ENCODE measurements at regions not wholly inside any gene's neighbourhood (a gene's known extent, or its start where the extent isn't known, plus 50 kb on each side); places are given as distances from the start of the nearest gene placed in this dataset.
"Not testable (repeated sequence)": the region's sequence is repeated elsewhere in the genome, so short reads cannot be mapped to it uniquely, and the experiment has no call there.

GRCh38 chr16:58882292-58882691 lies 148.2 kb upstream of the GOT2 start:
- Histone ChIP-seq H3K27me3 (ENCODE audit: control insufficient read depth, low read length) (no peaks in the 10 kb centered on the region), H3K4me1 (ENCODE audit: control insufficient read depth, low read length) (peaks cover 6% of the 10 kb centered on the region; the same call in 1 of the 2 replicates), H3K36me3 (ENCODE audit: control insufficient read depth, low read length) (no peaks in the 10 kb centered on the region), H3F3A (ENCODE audit: control insufficient read depth, insufficient read depth) (no peaks in the 10 kb centered on the region), H3K9me2 (replicated peaks; ENCODE audit: control insufficient read depth, low read length) (no peaks in the 10 kb centered on the region), H3K9me3 (ENCODE audit: control insufficient read depth, insufficient read depth, low read length) (no peaks in the 10 kb centered on the region), H3K27ac (ENCODE audit: low read depth, low read length) (no peak overlapping the region), H3K79me2 (ENCODE audit: control insufficient read depth, low read length) (no peaks in the 10 kb centered on the region), H3K4me2 (ENCODE audit: low read length) (no peak overlapping the region), H3K4me3 (ENCODE audit: low read length) (no peak overlapping the region), H4K20me1 (ENCODE audit: control insufficient read depth, insufficient read depth, low read depth, low read length) (no peaks in the 10 kb centered on the region)
- TF ChIP-seq EZH2phosphoT487 (IDR thresholded peaks at IDR 0.05; ENCODE audit: borderline replicate concordance, low read length) (no peak), CTCF (IDR thresholded peaks at IDR 0.05; ENCODE audit: low read depth, low read length, poor library complexity, severe bottlenecking) (no peak)

- H3K4me2 ChIP-seq (ENCODE audit: low read length); H3K9me3 ChIP-seq (ENCODE audit: control insufficient read depth, insufficient read depth, low read length): not testable (repeated sequence)
Measured at GRCh38 chr16:58878641-58879040, 144.5 kb upstream of the GOT2 start.

DNA sequence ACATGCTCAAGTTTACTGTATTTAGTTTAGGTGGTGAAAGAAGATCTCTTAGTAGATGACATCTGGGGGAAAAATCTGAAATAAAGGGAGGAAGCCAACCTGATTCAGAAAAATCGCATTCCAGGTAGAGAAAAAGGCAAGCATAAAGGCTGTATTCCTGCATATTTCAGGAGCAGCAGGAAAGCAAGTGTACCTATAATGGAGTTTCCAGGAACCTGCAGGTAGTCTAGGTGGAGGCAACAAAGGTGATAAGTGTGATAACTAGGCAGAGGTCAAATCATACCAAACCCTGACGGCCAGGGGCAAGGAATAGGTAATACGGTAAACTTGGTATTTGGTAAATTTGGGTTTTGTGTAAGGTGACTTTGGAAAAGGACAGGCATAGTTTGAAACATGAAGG lies 132.8 kb upstream of the GOT2 start:
- Histone ChIP-seq H3K9me3 (ENCODE audit: control insufficient read depth, insufficient read depth, low read length) (no peaks in the 10 kb centered on the region), H3K79me2 (ENCODE audit: control insufficient read depth, low read length) (no peaks in the 10 kb centered on the region), H4K20me1 (ENCODE audit: control insufficient read depth, insufficient read depth, low read depth, low read length) (no peaks in the 10 kb centered on the region), H3K36me3 (ENCODE audit: control insufficient read depth, low read length) (no peaks in the 10 kb centered on the region), H3F3A (ENCODE audit: control insufficient read depth, insufficient read depth) (no peaks in the 10 kb centered on the region), H3K4me2 (ENCODE audit: low read length) (no peak overlapping the region), H3K4me1 (ENCODE audit: control insufficient read depth, low read length) (no peaks in the 10 kb centered on the region), H3K27ac (ENCODE audit: low read depth, low read length) (no peak overlapping the region), H3K27me3 (ENCODE audit: control insufficient read depth, low read length) (peaks cover 3% of the 10 kb centered on the region; the same call in 1 of the 2 replicates), H3K4me3 (ENCODE audit: low read length) (no peak overlapping the region), H3K9me2 (replicated peaks; ENCODE audit: control insufficient read depth, low read length) (no peaks in the 10 kb centered on the region)
- TF ChIP-seq CTCF (IDR thresholded peaks at IDR 0.05; ENCODE audit: low read depth, low read length, poor library complexity, severe bottlenecking) (no peak), EZH2phosphoT487 (IDR thresholded peaks at IDR 0.05; ENCODE audit: borderline replicate concordance, low read length) (no peak)

More at GRCh38 chr16:58878641-58879040, 144.5 kb upstream of the GOT2 start:
- H3K27me3 ChIP-seq (ENCODE audit: control insufficient read depth, low read length); H3K36me3 ChIP-seq (ENCODE audit: control insufficient read depth, low read length); H3K27ac ChIP-seq (ENCODE audit: low read depth, low read length); H3K9me2 ChIP-seq (replicated peaks; ENCODE audit: control insufficient read depth, low read length); H3K4me1 ChIP-seq (ENCODE audit: control insufficient read depth, low read length); H3F3A ChIP-seq (ENCODE audit: control insufficient read depth, insufficient read depth); H3K79me2 ChIP-seq (ENCODE audit: control insufficient read depth, low read length); H4K20me1 ChIP-seq (ENCODE audit: control insufficient read depth, insufficient read depth, low read depth, low read length); H3K4me3 ChIP-seq (ENCODE audit: low read length): not testable (repeated sequence)

DNA sequence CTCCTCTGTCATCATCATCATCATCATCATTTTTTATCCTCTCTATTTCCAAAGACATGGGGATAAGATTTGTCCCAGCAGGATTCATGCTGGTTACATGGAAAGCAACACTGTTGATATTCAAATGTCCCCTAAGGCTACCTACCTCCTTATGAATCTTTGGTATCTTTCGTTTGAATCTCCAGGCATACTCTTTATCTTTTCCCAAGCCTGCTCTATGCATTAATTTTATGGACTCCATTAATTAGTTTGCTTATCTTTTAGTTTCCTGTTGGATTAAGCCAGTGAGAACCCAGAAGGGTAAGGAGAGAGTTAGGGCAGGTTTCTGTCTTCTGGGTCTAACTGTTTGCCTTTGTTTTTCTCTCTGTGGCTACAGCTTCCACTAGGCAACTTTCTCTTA lies 129.6 kb upstream of the GOT2 start:
- Histone ChIP-seq H3K9me2 (replicated peaks; ENCODE audit: control insufficient read depth, low read length) (no peaks in the 10 kb centered on the region), H3K9me3 (ENCODE audit: control insufficient read depth, insufficient read depth, low read length) (no peaks in the 10 kb centered on the region), H3K4me2 (ENCODE audit: low read length) (no peak overlapping the region), H3K27me3 (ENCODE audit: control insufficient read depth, low read length) (no peaks in the 10 kb centered on the region), H3K4me1 (ENCODE audit: control insufficient read depth, low read length) (no peaks in the 10 kb centered on the region), H3K36me3 (ENCODE audit: control insufficient read depth, low read length) (no peaks in the 10 kb centered on the region), H3K27ac (ENCODE audit: low read depth, low read length) (no peak overlapping the region), H3K4me3 (ENCODE audit: low read length) (no peak overlapping the region), H4K20me1 (ENCODE audit: control insufficient read depth, insufficient read depth, low read depth, low read length) (no peaks in the 10 kb centered on the region), H3F3A (ENCODE audit: control insufficient read depth, insufficient read depth) (no peaks in the 10 kb centered on the region), H3K79me2 (ENCODE audit: control insufficient read depth, low read length) (no peaks in the 10 kb centered on the region)
- TF ChIP-seq CTCF (IDR thresholded peaks at IDR 0.05; ENCODE audit: low read depth, low read length, poor library complexity, severe bottlenecking), result no peak
- TF ChIP-seq EZH2phosphoT487 (IDR thresholded peaks at IDR 0.05; ENCODE audit: borderline replicate concordance, low read length), result no peak

Measured in DOHH2 (cell line).